DND-41 (cell line): ENCODE measurements at regions not wholly inside any gene's neighbourhood (a gene's known extent, or its start where the extent isn't known, plus 50 kb on each side); places are given as distances from the start of the nearest gene placed in this dataset.

Source experiments
- ATAC-seq: fragments of 200-7000 bp; cut with Tn5 transposase; 3 replicates; pipeline ENCODE4 v1.9.1; 2021; ENCODE audit warnings: low read depth; ENCODE audit not compliant: insufficient read depth
- DNase-seq: peaks from one replicate; pipeline ENCODE4 v3.0.0-alpha.2; 2020
- H2AFZ ChIP-seq: 2 replicates; pipeline ENCODE4 v1.6.0; 2012; ENCODE audit warnings: low read depth, low read length
- H3K27ac ChIP-seq: 2 replicates; pipeline ENCODE4 v1.5.1; 2012; ENCODE audit warnings: low read length, inconsistent platforms
- H3K27me3 ChIP-seq: fragments of 200-600 bp; sonication (generic); 2 replicates; pipeline ENCODE4 v1.6.0; 2012; ENCODE audit warnings: low read length, mild to moderate bottlenecking, inconsistent platforms; ENCODE audit not compliant: insufficient read depth, poor library complexity
- H3K36me3 ChIP-seq: 2 replicates; pipeline ENCODE4 v1.5.1; 2012; ENCODE audit warnings: low read length, inconsistent platforms; ENCODE audit not compliant: insufficient read depth
- H3K4me1 ChIP-seq: 2 replicates; pipeline ENCODE4 v1.5.1; 2012; ENCODE audit warnings: mild to moderate bottlenecking, low read length; ENCODE audit not compliant: insufficient read depth
- H3K4me2 ChIP-seq: 2 replicates; pipeline ENCODE4 v1.6.0; 2012; ENCODE audit warnings: mild to moderate bottlenecking, moderate library complexity, low read length, inconsistent platforms; ENCODE audit not compliant: insufficient read depth
- H3K4me3 ChIP-seq, 2 experiments: fragments of 200-600 bp in 1 of 2; shearing (Covaris generic) in 1 of 2; 2 replicates each; pipeline ENCODE4 v1.5.1; 2012 to 2016; ENCODE audit warnings: inconsistent platforms in 2 of 2, low read length in 2 of 2, mild to moderate bottlenecking in 2 of 2, low read depth in 1 of 2, moderate library complexity in 1 of 2
- H3K79me2 ChIP-seq: 2 replicates; pipeline ENCODE4 v1.6.0; 2012; ENCODE audit warnings: low read length, inconsistent platforms; ENCODE audit not compliant: insufficient read depth
- H3K9ac ChIP-seq: 2 replicates; pipeline ENCODE4 v1.6.0; 2012; ENCODE audit warnings: low read depth, mild to moderate bottlenecking, inconsistent platforms, low read length, moderate library complexity
- H3K9me3 ChIP-seq: 2 replicates; pipeline ENCODE4 v1.5.1; 2012; ENCODE audit warnings: low read length, moderate library complexity, mild to moderate bottlenecking, inconsistent platforms; ENCODE audit not compliant: insufficient read depth, severe bottlenecking
- H4K20me1 ChIP-seq: 2 replicates; pipeline ENCODE4 v1.6.0; 2012; ENCODE audit warnings: low read length; ENCODE audit not compliant: insufficient read depth
- CTCF ChIP-seq: IDR thresholded peaks from 2 replicates; pipeline ENCODE4 v1.5.1; 2012; ENCODE audit warnings: borderline replicate concordance, low read length, moderate library complexity, mild to moderate bottlenecking; ENCODE audit not compliant: poor library complexity, severe bottlenecking; ENCODE audit errors: extremely low read depth
- EZH2 ChIP-seq: IDR thresholded peaks from 3 replicates; pipeline ENCODE4 v1.6.1; 2012; ENCODE audit warnings: borderline replicate concordance, low read depth, mild to moderate bottlenecking, moderate library complexity, low read length, inconsistent platforms; ENCODE audit not compliant: severe bottlenecking

- Histone ChIP-seq H2AFZ (no peak overlapping the region), H3K36me3 (no peaks in the 10 kb centered on the region), H3K27me3 (peaks cover 11% of the 10 kb centered on the region), H3K4me3 (no peak overlapping the region), H3K4me2 (no peak overlapping the region), H4K20me1 (no peaks in the 10 kb centered on the region), H3K27ac (no peak overlapping the region), H3K9ac (no peak overlapping the region), H3K9me3 (no peaks in the 10 kb centered on the region), H3K4me1 (no peaks in the 10 kb centered on the region), H3K79me2 (no peaks in the 10 kb centered on the region)
- ATAC-seq (no peak), DNase-seq (no peak)
- TF ChIP-seq EZH2 (no peak), CTCF (no peak)
These were observed 159.0 kb upstream of the TSC22D2 start for GRCh38 chr3:150248888-150249681.

GRCh38 chr3:150248116-150248887, 159.8 kb upstream of the TSC22D2 start:
- no peak overlapping the region for H2AFZ ChIP-seq
- H4K20me1 ChIP-seq = no peaks in the 10 kb centered on the region
- ATAC-seq = no peak
- DNase-seq = no peak
- H3K9me3 ChIP-seq = no peaks in the 10 kb centered on the region
- TF ChIP-seq EZH2 (no peak), CTCF (no peak)
- H3K4me2 ChIP-seq = no peak overlapping the region
- no peaks in the 10 kb centered on the region for H3K4me1 ChIP-seq
- H3K27ac ChIP-seq = no peak overlapping the region
- H3K27me3 ChIP-seq = peaks cover 11% of the 10 kb centered on the region
- no peak overlapping the region for H3K9ac ChIP-seq
- H3K79me2 ChIP-seq = no peaks in the 10 kb centered on the region
- no peak overlapping the region for H3K4me3 ChIP-seq
- H3K36me3 ChIP-seq = no peaks in the 10 kb centered on the region

- Histone ChIP-seq H3K36me3 (no peaks in the 10 kb centered on the region), H4K20me1 (no peaks in the 10 kb centered on the region), H3K27ac (no peak overlapping the region), H3K4me3 (no peak overlapping the region), H3K4me2 (no peak overlapping the region), H3K27me3 (peaks cover 11% of the 10 kb centered on the region), H3K79me2 (no peaks in the 10 kb centered on the region), H2AFZ (no peak overlapping the region), H3K9ac (no peak overlapping the region), H3K9me3 (no peaks in the 10 kb centered on the region), H3K4me1 (no peaks in the 10 kb centered on the region)
- TF ChIP-seq CTCF (no peak), EZH2 (no peak)
- DNase-seq (no peak), ATAC-seq (no peak)
These were observed 160.7 kb upstream of the TSC22D2 start for GRCh38 chr3:150247441-150247840.
